ENCODE measurements at regions not wholly inside any gene's neighbourhood (a gene's known extent, or its start where the extent isn't known, plus 50 kb on each side); places are given as distances from the start of the nearest gene placed in this dataset.
"Not testable (repeated sequence)": the region's sequence is repeated elsewhere in the genome, so short reads cannot be mapped to it uniquely, and the experiment has no call there.

DNA sequence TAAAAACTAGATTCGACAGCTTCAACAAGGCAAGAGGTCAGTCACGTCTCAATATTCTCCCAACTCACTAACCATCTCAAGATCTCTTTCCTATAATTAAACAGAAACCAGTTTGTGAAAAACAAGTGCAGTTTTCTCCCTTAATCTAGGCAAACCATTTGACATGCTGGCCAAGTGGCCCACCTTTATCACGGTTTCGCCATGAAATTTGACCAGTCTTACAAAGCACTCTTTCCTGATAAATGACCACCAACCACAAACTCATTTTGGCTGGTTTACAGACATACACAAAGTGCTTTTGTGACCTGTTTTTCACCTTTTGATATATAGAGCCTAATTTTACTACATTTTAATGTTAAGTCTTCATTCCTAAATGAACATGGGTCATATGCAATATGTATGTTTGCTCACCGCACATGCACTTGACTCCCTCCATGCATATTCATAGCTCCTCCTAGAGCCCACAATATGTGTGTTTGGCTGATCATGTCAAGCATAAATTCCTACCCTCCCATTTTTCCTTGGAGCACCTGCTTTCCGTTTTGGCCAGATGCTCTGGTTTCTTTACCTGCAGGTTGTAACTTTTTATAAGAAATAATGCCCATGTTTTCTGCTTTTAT, 385.1 kb downstream of the RAD51AP2 start:
- DNase-seq (ENCODE audit: low read depth) = no peak

DNA sequence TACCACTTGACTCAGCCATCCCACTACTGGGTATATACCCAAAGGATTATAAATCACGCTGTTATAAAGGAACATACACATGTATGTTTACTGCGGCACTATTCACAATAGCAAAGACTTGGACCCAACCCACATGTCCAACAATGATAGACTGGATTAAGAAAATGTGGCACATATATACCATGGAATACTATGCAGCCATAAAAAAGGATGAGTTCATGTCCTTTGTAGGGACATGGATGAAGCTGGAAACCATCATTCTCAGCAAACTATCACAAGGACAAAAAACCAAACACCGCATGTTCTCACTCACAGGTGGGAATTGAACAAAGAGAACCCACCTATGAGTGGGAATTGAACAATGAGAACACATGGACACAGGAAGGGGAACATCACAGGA, 387.6 kb downstream of the RAD51AP2 start:
- DNase-seq (ENCODE audit: low read depth) = not testable (repeated sequence)

DNA sequence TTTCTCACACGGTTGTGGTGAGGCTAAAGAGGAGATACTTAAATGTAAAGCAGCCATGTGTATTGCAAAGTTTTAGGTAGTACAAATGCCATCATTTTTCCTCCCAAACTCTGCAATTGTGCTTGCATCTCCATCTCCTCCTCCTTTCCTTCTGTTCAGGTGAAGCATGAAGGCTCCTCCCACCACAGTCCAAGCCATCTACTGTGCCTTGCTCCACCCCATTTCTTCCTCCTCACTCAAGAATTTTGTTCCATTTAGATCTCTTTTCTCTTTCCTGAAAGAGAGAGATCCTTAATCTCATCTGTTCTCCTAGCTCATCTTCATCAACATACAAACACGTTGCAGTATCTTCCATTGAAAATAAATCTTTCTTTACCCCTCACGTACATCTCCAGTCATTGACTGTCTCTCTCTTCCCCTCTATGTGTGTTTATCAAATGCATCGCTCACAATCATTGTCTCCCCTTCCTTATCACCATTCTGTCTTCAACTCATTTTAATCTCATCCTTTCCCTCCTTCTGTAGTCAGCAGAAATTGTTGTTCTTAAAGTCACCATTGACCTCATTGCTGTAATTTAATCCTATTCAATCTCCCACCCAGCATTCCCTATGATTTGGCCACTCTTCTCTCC, 392.1 kb downstream of the RAD51AP2 start:
- DNase-seq (ENCODE audit: low read depth) = no peak

DNA sequence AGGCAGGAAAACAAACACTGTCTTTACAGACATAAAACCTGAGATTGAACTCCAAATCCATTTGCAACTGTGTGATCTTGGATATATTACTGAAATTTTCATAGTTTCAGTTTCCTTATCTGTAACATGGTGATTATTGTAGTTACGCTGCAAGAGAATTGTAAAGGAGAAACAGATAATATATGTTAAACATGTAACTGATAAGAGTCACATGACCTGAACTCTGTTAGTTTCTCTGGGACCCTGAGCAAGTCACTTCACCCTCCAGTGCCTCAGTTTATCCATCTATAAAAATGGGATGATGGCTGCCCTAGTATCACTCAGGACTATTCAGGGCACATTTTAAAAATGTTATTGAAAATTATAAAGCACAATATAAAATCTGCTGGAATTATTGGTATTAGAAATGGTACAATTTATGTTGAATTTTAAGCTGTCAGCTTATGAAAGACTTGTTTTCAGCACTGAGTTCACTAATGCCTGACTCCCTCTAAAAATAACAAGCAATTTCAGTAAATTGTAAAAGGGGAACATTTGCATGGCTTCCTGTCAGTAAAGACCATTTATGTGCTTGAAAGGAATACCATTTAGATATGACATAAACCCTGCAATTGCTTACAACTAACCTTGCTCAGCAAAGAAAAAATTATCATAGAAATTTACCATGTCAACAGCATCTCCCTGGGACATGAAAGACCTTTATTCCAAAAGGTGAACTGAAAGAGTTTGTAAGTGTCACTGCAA, 393.5 kb downstream of the RAD51AP2 start:
- no peak for DNase-seq (ENCODE audit: low read depth)

DNA sequence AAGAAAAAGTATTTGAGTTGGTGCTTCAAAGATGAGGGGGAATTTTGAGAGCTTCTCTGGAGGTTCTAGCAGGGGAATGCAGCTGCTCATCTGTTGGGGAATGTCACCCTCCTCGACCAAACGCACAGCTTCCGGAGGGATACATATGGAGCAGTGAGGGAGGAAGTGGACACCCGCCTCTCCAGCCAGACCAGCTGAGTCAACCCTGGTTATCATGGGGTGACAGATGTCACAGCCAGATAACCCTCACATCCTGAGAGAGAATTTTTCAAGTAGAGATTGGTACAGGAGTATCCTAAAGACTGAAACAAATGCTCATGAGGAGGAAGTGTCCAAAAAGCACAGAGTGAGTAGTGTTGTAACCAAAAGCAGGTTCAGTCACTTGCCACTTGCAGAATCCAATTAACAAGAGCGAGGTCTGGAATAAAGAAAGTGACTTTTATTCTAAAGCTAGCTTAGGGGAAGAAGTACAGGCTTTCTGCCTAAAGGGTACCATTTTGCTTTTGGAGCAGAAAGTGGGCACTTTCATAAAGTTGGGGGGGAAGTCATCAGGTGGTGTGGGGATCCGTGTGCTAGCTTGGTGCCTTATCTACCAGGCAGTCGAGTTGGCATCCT, 395.2 kb downstream of the RAD51AP2 start:
- no peak for DNase-seq (ENCODE audit: low read depth)

DNA sequence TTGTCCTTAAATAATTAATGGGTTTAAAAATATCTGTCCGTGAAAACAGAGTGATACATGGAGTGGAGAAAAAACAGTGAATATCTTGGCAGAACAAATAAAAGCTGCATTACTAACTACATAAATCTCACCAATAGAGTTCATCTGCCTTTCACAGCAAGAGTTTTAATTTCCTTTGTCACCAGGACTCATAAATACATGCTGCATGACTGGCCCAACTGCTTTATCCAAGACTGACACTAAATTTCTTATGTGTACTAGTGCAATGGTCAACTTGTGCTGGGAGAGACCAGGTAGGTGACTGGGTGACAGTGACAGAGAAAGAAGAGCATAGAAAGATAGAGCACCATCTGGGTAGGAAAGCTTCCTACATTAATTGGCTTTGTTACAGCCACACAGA, 402.8 kb downstream of the RAD51AP2 start:
- DNase-seq (ENCODE audit: low read depth) = no peak

DNA sequence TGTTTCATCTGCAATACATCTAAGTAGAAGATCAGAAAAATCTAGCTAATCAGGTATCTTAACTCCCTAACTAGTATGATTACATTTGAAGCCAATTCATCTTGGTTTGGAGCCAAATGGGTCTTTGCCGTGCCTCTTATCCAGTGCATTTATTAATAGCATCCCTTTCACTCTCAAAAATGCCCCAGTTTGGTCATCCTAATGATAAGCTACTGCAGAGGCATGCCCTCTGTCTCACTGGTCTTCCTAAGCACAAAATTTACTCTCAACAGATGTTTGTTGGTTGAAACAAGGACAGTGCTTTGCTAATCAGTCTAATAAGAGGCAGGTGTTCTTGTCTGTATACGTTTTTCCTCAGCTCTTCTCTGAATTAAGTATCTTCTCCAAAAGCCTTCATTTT, 403.2 kb downstream of the RAD51AP2 start:
- no peak for DNase-seq (ENCODE audit: low read depth)

DNA sequence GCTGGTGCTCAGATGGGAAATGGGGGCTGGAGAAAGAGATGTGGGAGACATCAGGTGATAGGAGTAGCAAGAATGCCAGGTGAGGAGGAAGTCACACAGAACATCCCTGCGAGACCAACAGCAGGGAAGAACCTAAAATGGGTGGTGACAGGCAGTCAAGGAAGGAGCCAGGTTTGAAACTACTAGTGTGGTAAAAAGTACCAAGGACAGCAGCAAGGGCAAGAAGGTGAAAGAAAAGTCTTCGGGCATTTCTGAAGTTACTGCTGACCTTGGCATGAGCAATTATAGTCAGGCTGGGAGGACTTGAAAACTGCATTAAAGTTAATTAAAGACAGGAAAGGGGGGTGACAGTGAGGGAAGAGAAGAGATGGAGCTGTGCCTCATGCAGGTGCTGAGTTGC, 410.4 kb downstream of the RAD51AP2 start:
- no peak for DNase-seq (ENCODE audit: low read depth)

DNA sequence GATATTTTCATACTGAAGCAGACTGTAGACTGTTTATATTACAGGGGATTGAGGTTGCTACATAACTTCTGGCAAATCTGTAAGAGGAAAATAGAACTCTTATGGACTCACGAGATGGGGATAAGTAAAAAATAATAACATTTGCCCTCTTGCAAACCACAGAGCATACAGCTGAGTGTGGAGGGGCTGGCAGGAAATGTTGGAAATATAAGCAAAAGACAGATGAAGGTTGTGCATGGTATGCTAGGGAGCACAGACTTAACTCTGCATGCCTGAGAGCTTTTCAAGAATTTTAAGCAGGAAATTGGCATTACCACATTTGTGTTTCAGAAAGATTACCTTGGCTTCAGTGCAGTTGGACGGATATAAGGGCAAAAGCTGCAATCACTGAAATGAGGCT, 411.1 kb downstream of the RAD51AP2 start:
- no peak for DNase-seq (ENCODE audit: low read depth)

DNA sequence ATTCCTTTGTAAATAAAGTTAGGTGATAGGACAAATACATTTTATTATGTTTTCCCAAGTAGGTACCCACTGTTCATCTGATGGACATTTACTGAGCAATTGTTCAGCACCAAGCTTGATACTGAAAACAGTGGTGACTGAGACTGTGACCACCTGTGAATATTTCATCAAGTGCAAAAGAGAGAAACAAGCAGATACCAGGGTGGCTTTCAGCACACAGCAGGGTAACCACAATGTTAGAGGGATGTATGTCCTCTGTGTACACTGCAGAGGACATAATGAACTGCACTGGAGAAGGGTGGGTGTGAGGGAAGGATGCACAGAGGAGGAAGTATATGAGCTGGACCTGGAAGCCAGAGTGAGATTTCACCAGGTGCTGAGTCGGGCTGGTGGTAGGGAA, 411.8 kb downstream of the RAD51AP2 start:
- no peak for DNase-seq (ENCODE audit: low read depth)

DNA sequence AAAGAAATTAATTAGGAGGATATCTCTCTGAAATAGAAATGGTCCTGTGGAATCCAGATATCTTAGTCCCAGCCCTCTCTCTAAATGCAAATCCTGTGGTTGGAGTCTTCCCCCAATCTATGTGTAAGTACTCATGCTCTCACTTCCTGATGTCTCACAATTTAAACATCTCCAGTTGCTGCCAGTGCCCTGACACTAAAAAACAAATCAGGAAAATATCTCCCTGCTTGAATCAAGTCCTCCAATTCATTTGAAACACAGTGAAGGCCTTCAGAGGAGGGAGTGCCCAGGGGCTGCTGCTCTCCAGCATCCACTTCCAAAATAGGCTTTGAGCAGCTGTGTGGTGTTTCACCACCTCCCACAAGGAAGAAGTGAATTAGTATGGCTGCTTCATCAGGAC, 413.8 kb downstream of the RAD51AP2 start:
- no peak for DNase-seq (ENCODE audit: low read depth)

DNA sequence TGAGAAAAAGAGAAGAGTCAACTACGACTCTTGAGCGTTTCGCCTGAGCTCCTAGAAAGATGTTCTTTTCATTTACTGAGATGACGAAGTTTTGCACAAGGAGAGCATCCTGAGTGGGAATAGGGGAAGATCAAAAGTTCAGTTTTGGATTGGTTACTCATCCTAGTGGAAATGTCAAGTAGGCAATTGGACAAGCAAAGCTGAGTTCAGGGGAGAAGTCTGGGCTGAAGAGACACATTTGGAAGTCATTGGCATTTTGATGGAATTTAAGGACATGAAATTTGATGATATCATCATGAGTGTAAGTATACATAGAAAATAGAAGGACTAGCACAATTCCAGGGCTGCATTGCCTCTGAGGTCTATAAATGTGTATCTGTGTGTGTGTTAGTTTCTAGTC, 416.6 kb downstream of the RAD51AP2 start:
- no peak for DNase-seq (ENCODE audit: low read depth)

DNA sequence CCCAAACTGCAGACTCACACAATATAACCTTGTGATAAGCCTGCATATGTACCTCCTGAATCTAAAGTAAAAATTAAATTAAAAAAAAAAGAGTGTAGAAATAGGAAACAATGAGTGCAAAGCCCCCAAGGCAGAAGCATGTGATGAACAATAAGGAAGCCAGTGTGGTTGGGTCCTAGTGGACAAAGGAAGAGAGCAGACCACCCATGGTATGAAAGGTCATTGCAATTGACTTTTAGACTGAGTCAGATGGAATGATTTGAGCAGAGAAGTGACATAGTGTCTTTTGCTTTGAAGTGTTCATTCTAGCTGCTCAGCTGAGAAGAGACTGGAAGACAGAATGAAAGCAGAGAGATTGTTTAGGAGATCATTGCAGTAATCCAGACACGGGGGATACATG, 417.1 kb downstream of the RAD51AP2 start:
- no peak for DNase-seq (ENCODE audit: low read depth)

DNA sequence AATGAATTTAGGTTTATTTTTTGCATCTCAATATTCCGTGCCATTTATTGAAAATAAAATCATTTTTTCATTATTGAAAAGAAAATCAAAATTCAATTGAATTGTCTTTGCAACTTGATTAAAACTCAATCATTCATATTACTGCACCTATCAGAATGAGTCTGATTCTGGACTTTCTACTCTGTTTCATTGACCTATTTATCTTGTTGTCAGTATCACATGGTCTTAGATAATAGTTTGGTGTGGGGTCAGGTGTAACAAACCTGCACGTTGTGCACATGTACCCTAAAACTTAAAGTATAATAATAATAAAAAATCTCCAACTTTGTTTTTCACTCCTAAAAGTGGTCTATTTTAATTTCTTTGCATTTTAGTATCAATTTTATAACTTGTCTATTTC, 422.9 kb downstream of the RAD51AP2 start:
- DNase-seq (ENCODE audit: low read depth) = no peak

DNA sequence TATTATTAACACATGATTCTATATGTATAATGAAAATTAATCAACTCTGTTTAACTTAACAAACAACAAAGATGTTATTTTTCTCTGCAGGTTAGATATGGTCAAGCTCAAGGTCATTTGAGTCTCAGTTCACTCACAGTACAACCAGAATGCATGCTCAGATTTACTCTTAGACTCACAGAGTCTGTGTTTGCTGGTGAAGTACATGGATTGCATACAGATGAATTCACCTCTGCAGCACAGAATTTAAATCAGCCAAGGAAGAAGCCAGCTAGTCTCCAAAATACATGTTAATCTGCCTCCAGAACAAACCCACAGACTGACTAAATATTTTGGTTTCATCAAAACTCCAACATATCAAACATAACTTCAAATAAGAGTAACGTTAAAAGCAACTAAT, 424.5 kb downstream of the RAD51AP2 start:
- DNase-seq (ENCODE audit: low read depth) = no peak

DNA sequence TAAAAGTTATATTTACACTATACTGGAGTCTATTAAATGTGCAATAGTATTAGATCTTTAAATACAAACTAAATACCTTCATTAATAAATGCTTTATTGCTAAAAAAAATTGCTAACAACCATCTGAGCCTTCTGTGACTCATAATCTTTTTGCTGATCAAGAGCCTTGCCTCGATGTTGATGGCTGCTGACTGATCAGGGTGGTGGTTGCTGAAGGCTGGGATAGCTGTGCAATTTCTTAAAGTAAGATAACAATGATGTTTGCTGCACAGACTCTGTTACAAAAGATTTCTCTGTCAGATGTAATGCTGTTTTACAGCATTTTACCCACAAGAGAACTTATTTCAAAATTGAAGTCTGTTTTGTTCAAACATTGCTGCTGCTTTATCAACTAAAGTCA, 421.4 kb upstream of the CYRIA start:
- DNase-seq (ENCODE audit: low read depth) = no peak

DNA sequence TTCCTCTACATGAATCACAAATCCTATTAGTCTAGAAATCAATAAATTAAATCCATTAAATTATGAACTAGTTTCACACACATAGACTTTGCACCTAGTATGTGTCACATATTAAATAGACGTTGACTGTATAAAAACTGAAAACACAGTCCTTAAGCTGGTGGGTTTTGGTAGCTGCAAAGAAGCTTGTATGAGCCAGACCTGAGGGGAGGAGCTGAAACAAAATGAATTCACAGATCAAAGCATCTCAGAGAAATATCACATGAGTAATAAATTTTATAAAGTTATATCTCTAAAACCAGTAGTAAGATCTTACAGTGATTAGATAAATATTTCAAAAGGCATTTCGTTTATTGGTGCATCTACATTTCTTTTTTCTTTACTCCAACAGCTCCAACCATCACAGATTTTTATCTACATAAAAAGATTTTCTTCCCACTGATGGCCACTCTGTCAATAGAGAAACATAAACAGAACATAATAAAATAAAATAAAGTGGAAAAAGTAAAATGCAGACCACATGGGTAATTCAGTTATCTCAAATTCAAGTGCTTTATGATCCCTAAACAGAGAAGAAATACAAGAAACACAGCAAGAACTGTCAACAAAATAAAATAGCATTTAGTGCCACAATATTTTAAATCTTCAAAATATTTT, 420.0 kb upstream of the CYRIA start:
- no peak for DNase-seq (ENCODE audit: low read depth)

DNA sequence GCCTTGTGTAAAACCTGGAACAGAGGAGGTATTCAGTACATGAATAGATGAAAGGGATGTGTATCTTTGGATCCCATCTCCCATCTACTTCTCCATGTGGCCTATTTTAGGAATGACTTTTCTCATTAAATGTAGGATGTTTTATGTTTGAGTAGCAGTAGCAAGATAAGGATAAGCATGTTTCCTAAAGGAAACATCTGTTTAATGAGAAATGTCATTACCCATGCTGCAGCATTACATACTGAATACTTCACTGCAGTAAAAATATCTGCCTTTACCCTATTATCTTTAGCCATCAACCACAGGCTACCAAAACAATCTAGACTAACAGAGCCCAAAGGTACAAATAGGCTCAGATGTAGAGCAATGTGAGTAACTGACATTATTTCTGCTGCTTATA, 419.2 kb upstream of the CYRIA start:
- DNase-seq (ENCODE audit: low read depth) = no peak

DNA sequence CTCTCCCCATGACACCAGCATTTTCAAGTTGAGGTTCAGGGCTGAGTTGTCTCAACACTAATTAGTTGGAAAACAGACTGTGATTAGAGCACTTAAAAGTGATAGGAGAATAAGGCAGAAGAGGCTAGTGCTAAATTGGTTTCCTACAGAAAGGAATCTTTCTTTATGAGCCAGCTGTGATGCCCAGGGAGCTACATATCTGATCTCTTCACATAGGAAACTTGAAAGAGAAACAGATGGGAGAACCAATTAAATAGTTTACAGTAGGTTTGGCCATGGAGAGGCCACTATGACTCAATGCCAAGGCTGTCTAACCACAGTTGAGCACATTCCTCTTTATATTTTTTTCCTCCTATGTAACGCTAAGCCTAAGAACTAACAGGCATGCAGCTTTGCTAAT, 418.3 kb upstream of the CYRIA start:
- no peak for DNase-seq (ENCODE audit: low read depth)

DNA sequence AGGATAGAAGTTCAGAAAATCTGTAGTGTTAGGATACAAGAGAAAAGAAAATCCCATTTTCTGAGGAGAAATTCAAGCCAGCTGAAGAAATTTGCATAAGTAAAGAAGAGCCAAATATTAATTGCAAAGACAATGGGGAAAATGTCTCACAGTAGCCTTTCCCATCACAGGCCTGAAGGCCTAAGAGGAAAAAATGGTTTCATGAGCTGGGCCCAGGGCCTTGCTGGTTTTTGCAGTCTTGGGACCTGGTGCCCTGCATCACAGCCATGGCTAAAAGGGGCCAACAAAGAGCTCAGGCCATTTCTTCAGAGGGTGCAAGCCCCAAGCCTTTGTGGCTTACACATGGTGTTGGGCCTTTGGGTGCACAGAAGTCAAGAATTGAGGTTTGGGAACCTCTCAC, 413.6 kb upstream of the CYRIA start:
- no peak for DNase-seq (ENCODE audit: low read depth)

DNA sequence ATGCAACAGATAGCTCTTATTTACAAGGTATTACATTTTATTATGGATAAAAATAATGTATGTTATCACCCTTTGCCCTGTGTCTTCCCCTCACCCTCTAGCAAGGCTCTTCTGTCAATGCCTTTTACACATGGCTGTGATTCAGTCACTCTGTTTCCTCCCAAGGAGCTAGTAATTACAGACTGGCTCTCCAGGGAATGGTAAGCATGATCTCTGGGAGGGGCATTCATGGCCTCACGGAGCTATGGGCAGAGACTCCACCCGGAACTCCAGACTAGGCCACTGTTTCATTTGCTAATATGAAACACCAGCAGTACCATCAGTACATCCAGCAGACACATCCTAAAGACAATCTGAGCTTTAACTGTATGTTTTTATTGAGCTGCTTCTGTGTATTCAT, 410.9 kb upstream of the CYRIA start:
- DNase-seq (ENCODE audit: low read depth) = no peak

DNA sequence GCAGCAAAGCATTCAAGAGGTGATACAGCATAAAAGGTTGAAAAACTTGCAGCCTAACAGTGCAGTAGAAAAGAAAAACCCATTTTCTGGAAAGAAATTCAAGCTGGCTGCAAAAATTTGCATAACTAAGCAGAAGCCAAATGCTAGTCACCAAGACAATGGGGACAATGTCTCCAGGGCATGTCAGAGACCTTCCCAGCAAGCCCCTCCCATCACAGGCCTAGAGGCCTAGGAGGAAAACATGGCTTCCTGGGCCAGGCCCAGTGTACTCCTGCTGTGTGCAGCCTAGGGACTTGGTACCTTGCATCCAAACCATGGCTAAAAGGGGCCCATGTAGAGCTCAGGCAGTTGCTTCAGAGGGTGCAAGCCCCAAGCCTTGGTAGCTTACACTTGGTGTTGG, 405.1 kb upstream of the CYRIA start:
- no peak for DNase-seq (ENCODE audit: low read depth)

DNA sequence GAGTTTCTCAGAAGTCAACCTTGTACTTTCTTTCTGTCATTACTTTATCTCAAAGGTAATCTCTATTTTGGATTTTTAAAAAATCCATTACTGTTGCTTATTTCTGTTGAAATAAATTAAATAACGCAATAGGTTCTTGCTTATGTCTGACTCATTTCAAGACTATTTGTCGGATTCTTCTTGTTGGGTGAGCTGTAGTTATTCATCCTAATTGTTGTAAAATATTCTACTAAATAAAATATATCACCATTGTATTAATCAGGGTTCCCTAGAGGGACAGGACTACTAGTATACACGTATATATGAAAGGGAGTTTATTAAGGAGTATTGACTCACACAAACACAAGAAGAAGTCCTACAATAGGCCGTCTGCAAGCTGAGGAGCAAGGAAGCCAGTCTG, 403.9 kb upstream of the CYRIA start:
- no peak for DNase-seq (ENCODE audit: low read depth)
